ENCODE measurements at regions not wholly inside any gene's neighbourhood (a gene's known extent, or its start where the extent isn't known, plus 50 kb on each side); places are given as distances from the start of the nearest gene placed in this dataset.

GRCh38 chr4:165743422-165743821, 129.6 kb upstream of the TLL1 start:
- Histone ChIP-seq H3K27ac (ENCODE audit: low read depth in 1 of 2, low read length in 2 of 2) (no peak overlapping the region), H3K4me3 (ENCODE audit: low read length) (no peak overlapping the region), H3K4me1 (ENCODE audit: insufficient read depth, low read length) (no peaks in the 10 kb centered on the region), H3K36me3 (ENCODE audit: insufficient read depth, low read length) (no peaks in the 10 kb centered on the region), H3K9me3 (ENCODE audit: control insufficient read depth in 1 of 2, insufficient read depth in 1 of 2, low read length in 2 of 2) (no peaks in the 10 kb centered on the region), H3K27me3 (ENCODE audit: control insufficient read depth in 1 of 2, insufficient read depth in 2 of 2, low read length in 2 of 2) (no peaks in the 10 kb centered on the region)
- POLR2A ChIA-PET, result no interaction called here
- Mint-ChIP-seq H3K36me3 (ENCODE audit: low read depth) (no peaks in the 10 kb centered on the region), H3K9me3 (no peaks in the 10 kb centered on the region), H3K27ac (no peak overlapping the region), H3K4me3 (no peak overlapping the region), H3K27me3 (no peaks in the 10 kb centered on the region), H3K4me1 (ENCODE audit: low read depth) (no peaks in the 10 kb centered on the region)
- intact Hi-C loops (cut with DNase I, micrococcal nuclease), result no loop called here
- DNase-seq (no peak), ATAC-seq (ENCODE audit: poor library complexity) (no peak)
- TF ChIP-seq CTCF (IDR thresholded peaks at IDR 0.05), result no peak
- CTCF ChIA-PET, result no interaction called here

- no peak for DNase-seq
- ATAC-seq (ENCODE audit: poor library complexity), result no peak
- no peaks in the 10 kb centered on the region for H3K4me1 ChIP-seq (ENCODE audit: insufficient read depth, low read length)
- no peaks in the 10 kb centered on the region for H3K9me3 ChIP-seq (ENCODE audit: control insufficient read depth in 1 of 2, insufficient read depth in 1 of 2, low read length in 2 of 2)
- H3K36me3 ChIP-seq (ENCODE audit: insufficient read depth, low read length), result no peaks in the 10 kb centered on the region
- H3K4me3 ChIP-seq (ENCODE audit: low read length), result no peak overlapping the region
- Mint-ChIP-seq H3K9me3 (no peaks in the 10 kb centered on the region), H3K27me3 (no peaks in the 10 kb centered on the region), H3K4me1 (ENCODE audit: low read depth) (no peaks in the 10 kb centered on the region), H3K4me3 (no peak overlapping the region), H3K27ac (no peak overlapping the region), H3K36me3 (ENCODE audit: low read depth) (no peaks in the 10 kb centered on the region)
- POLR2A ChIA-PET, result no interaction called here
- H3K27ac ChIP-seq (ENCODE audit: low read depth in 1 of 2, low read length in 2 of 2), result no peak overlapping the region
- CTCF ChIA-PET, result no interaction called here
- H3K27me3 ChIP-seq (ENCODE audit: control insufficient read depth in 1 of 2, insufficient read depth in 2 of 2, low read length in 2 of 2), result no peaks in the 10 kb centered on the region
- intact Hi-C loops (cut with DNase I, micrococcal nuclease), result no loop called here
- TF ChIP-seq CTCF (IDR thresholded peaks at IDR 0.05), result no peak
Observed at GRCh38 chr4:165744370-165744769, 128.7 kb upstream of the TLL1 start.

GRCh38 chr4:165748321-165748720, 124.7 kb upstream of the TLL1 start:
- Histone ChIP-seq H3K4me3 (ENCODE audit: low read length) (no peak overlapping the region), H3K27me3 (ENCODE audit: control insufficient read depth in 1 of 2, insufficient read depth in 2 of 2, low read length in 2 of 2) (no peaks in the 10 kb centered on the region), H3K9me3 (ENCODE audit: control insufficient read depth in 1 of 2, insufficient read depth in 1 of 2, low read length in 2 of 2) (no peaks in the 10 kb centered on the region), H3K27ac (ENCODE audit: low read depth in 1 of 2, low read length in 2 of 2) (no peak overlapping the region), H3K36me3 (ENCODE audit: insufficient read depth, low read length) (no peaks in the 10 kb centered on the region), H3K4me1 (ENCODE audit: insufficient read depth, low read length) (no peaks in the 10 kb centered on the region)
- ChIA-PET CTCF (no interaction called here), POLR2A (no interaction called here)
- Mint-ChIP-seq H3K27ac (no peak overlapping the region), H3K4me3 (no peak overlapping the region), H3K9me3 (peaks cover 3% of the 10 kb centered on the region), H3K4me1 (ENCODE audit: low read depth) (no peaks in the 10 kb centered on the region), H3K27me3 (no peaks in the 10 kb centered on the region), H3K36me3 (ENCODE audit: low read depth) (no peaks in the 10 kb centered on the region)
- ATAC-seq (ENCODE audit: poor library complexity), result no peak
- intact Hi-C loops (cut with DNase I, micrococcal nuclease), result no loop called here
- DNase-seq, result no peak
- no peak for TF ChIP-seq CTCF (IDR thresholded peaks at IDR 0.05)
